Activated CD4-positive, CD25-positive, alpha-beta regulatory T cell treated with anti-CD3 and anti-CD28 coated beads, Interleukin-2, amount 50 U/mL, for 24 hours (primary cell): ENCODE measurements at regions not wholly inside any gene's neighbourhood (a gene's known extent, or its start where the extent isn't known, plus 50 kb on each side); places are given as distances from the start of the nearest gene placed in this dataset.

Experiments used
- ATAC-seq, 2 donors: fragments of 150-1000 bp; cut with Tn5 transposase; one replicate each; pipeline ENCODE4 v1.10.0; 2021; ENCODE audit warnings: mild to moderate bottlenecking in 1 of 2, moderate library complexity in 1 of 2

GRCh38 chr5:42360616-42361314 lies 62.5 kb upstream of the GHR start:
- ATAC-seq: no peak

GRCh38 chr5:42361315-42361688 lies 61.9 kb upstream of the GHR start:
- no peak for ATAC-seq

- no peak for ATAC-seq
These were observed 57.2 kb upstream of the GHR start for GRCh38 chr5:42366051-42366450.
